ENCODE measurements at regions not wholly inside any gene's neighbourhood (a gene's known extent, or its start where the extent isn't known, plus 50 kb on each side); places are given as distances from the start of the nearest gene placed in this dataset.

DNA sequence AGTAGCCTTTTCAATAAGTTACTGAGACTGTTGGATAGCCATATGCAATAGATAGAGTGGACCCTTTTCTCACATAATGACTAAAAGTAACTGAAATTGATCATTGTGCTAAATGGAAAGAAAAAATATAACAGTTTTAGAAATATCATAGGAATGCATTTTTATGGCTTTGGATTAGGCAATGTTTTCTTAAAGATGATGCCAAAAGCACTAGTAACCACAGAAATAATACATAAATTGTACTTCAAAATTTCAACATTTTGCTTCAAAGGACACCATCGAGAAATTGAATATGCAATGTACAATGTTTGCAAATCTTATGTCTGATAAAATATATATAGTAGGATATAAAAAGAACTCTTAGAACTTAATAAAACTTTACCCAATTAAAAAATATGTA lies 1267.5 kb upstream of the CDH9 start:
- no peak for TF ChIP-seq EP300 (IDR thresholded peaks at IDR 0.05; ENCODE audit: borderline replicate concordance)
- TF ChIP-seq TAF1 (IDR thresholded peaks at IDR 0.05; ENCODE audit: low read depth): no peak
- no peak for TF ChIP-seq YY1 (IDR thresholded peaks at IDR 0.05; ENCODE audit: low read depth)
- no peak for TF ChIP-seq RAD21 (IDR thresholded peaks at IDR 0.05; ENCODE audit: low read depth)
- no peak for TF ChIP-seq EGR1 (IDR thresholded peaks at IDR 0.05)
- TF ChIP-seq, protein P1, sequence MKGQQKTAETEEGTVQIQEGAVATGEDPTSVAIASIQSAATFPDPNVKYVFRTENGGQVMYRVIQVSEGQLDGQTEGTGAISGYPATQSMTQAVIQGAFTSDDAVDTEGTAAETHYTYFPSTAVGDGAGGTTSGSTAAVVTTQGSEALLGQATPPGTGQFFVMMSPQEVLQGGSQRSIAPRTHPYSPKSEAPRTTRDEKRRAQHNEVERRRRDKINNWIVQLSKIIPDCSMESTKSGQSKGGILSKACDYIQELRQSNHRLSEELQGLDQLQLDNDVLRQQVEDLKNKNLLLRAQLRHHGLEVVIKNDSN (IDR thresholded peaks at IDR 0.05): no peak
- TF ChIP-seq CEBPB (IDR thresholded peaks at IDR 0.05): no peak
- TF ChIP-seq, protein P2, sequence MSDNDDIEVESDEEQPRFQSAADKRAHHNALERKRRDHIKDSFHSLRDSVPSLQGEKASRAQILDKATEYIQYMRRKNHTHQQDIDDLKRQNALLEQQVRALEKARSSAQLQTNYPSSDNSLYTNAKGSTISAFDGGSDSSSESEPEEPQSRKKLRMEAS (IDR thresholded peaks at IDR 0.05): no peak
- TF ChIP-seq, protein P3, sequence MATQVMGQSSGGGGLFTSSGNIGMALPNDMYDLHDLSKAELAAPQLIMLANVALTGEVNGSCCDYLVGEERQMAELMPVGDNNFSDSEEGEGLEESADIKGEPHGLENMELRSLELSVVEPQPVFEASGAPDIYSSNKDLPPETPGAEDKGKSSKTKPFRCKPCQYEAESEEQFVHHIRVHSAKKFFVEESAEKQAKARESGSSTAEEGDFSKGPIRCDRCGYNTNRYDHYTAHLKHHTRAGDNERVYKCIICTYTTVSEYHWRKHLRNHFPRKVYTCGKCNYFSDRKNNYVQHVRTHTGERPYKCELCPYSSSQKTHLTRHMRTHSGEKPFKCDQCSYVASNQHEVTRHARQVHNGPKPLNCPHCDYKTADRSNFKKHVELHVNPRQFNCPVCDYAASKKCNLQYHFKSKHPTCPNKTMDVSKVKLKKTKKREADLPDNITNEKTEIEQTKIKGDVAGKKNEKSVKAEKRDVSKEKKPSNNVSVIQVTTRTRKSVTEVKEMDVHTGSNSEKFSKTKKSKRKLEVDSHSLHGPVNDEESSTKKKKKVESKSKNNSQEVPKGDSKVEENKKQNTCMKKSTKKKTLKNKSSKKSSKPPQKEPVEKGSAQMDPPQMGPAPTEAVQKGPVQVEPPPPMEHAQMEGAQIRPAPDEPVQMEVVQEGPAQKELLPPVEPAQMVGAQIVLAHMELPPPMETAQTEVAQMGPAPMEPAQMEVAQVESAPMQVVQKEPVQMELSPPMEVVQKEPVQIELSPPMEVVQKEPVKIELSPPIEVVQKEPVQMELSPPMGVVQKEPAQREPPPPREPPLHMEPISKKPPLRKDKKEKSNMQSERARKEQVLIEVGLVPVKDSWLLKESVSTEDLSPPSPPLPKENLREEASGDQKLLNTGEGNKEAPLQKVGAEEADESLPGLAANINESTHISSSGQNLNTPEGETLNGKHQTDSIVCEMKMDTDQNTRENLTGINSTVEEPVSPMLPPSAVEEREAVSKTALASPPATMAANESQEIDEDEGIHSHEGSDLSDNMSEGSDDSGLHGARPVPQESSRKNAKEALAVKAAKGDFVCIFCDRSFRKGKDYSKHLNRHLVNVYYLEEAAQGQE (IDR thresholded peaks at IDR 0.05; ENCODE audit: low read depth): no peak
- no peak for TF ChIP-seq ZBTB7A (IDR thresholded peaks at IDR 0.05; ENCODE audit: low read depth)
- no peak for TF ChIP-seq FOXM1 (IDR thresholded peaks at IDR 0.05; ENCODE audit: borderline replicate concordance, low read depth)
- no peak for TF ChIP-seq TCF12 (IDR thresholded peaks at IDR 0.05; ENCODE audit: low read depth)

Measured in Ishikawa (cell line).